ENCODE measurements at regions not wholly inside any gene's neighbourhood (a gene's known extent, or its start where the extent isn't known, plus 50 kb on each side); places are given as distances from the start of the nearest gene placed in this dataset.
"Not testable (repeated sequence)": the region's sequence is repeated elsewhere in the genome, so short reads cannot be mapped to it uniquely, and the experiment has no call there.

DNA sequence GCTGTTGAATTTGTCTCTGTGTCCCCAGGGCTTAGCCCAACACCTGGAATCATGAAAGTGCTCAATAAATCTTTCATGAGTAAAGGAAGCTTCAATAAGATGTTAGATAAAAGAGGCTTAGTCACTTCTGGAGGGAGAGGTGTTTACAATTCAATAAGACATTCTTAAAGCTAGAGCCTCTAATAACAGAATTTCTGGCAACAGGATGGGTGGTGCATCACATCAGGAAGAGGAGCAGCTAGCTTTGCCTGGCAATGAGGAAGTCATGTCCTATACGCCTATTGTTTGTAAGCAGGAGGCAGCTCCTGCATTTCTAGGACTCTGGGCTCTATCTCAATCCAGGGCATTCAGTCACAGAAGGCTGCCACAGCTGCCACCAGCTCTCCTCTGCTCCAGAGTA is 638.5 kb downstream of the EPM2A start:
- Histone ChIP-seq H3K36me3 (ENCODE audit: control insufficient read depth, insufficient read depth, low read length) (no peaks in the 10 kb centered on the region), H3K9me3 (ENCODE audit: control insufficient read depth, low read length) (no peaks in the 10 kb centered on the region), H3K27me3 (replicated peaks; ENCODE audit: control insufficient read depth, insufficient read depth, low read length, poor library complexity, severe bottlenecking) (no peaks in the 10 kb centered on the region), H3K27ac (ENCODE audit: insufficient read depth, low read length, poor library complexity, severe bottlenecking) (no peak overlapping the region), H3K4me1 (ENCODE audit: control insufficient read depth, insufficient read depth, low read length, poor library complexity, severe bottlenecking) (no peaks in the 10 kb centered on the region), H3K4me3 (ENCODE audit: insufficient read depth, low read depth, low read length, poor library complexity, severe bottlenecking) (no peak overlapping the region)
- DNase-seq = no peak

DNA sequence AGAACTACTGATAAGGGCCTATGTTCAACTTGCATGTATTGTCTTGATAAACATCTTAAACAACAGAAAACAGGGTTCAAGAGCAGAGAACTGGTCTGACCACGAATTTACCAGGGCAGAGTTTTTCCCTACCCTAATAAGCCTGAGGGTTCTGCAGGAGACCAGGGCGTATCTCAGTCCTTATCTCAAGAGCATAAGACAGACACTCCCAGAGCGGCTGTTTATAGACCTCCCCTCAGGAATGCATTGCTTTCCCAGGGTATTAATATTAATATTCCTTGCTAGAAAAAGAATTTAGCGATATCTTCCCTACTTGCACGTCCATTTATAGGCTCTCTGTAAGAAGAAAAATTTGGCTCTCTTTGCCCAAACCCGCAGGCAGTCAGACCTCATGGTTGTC is 637.2 kb downstream of the EPM2A start:
- H3K27me3 ChIP-seq (replicated peaks; ENCODE audit: control insufficient read depth, insufficient read depth, low read length, poor library complexity, severe bottlenecking); H3K36me3 ChIP-seq (ENCODE audit: control insufficient read depth, insufficient read depth, low read length); DNase-seq; H3K9me3 ChIP-seq (ENCODE audit: control insufficient read depth, low read length); H3K27ac ChIP-seq (ENCODE audit: insufficient read depth, low read length, poor library complexity, severe bottlenecking); H3K4me3 ChIP-seq (ENCODE audit: insufficient read depth, low read depth, low read length, poor library complexity, severe bottlenecking); H3K4me1 ChIP-seq (ENCODE audit: control insufficient read depth, insufficient read depth, low read length, poor library complexity, severe bottlenecking): not testable (repeated sequence)

DNA sequence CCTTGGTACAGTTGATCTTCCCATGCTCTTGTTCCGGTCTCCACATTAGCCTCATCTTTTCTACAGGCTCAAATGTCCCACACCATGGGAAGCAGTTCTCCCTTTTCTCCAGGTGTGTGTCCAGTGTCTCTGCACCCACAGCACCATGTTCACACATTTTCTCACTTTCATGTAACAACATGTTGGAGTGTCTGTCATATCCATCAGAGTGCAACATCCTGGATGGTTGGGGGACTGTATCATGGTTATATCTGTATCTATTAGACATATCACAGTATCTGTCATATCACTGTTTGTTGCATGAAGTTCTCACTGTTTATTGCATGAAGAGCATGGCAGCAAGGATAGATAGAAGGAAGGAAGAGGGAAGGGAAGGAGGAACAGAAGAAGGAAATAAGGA is 635.6 kb downstream of the EPM2A start:
- no peak overlapping the region for H3K27ac ChIP-seq (ENCODE audit: insufficient read depth, low read length, poor library complexity, severe bottlenecking)
- no peaks in the 10 kb centered on the region for H3K9me3 ChIP-seq (ENCODE audit: control insufficient read depth, low read length)
- DNase-seq = no peak
- H3K4me3 ChIP-seq (ENCODE audit: insufficient read depth, low read depth, low read length, poor library complexity, severe bottlenecking) = no peak overlapping the region
- no peaks in the 10 kb centered on the region for H3K36me3 ChIP-seq (ENCODE audit: control insufficient read depth, insufficient read depth, low read length)
- H3K27me3 ChIP-seq (replicated peaks; ENCODE audit: control insufficient read depth, insufficient read depth, low read length, poor library complexity, severe bottlenecking) = no peaks in the 10 kb centered on the region
- H3K4me1 ChIP-seq (ENCODE audit: control insufficient read depth, insufficient read depth, low read length, poor library complexity, severe bottlenecking) = no peaks in the 10 kb centered on the region

DNA sequence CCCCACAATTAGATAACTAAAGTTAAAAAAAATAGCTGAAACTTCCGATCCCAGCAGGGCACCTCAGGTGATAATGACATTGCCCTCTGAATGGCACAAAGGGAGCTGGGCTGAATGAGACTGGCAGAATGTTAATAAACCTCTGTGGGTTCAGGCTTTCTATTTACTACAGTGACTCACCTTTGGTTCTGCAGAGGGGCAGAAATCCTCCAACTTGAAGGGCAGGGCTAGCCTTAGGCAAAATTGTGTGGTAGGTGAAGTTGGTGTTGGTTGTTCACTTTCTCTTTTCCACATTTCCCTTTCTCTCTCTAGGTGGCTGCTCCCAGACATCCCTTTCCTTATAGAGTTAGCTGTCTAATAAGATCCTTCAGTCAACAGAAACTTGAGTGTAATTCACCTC is 625.2 kb downstream of the EPM2A start:
- Histone ChIP-seq H3K36me3 (ENCODE audit: control insufficient read depth, insufficient read depth, low read length) (no peaks in the 10 kb centered on the region), H3K4me1 (ENCODE audit: control insufficient read depth, insufficient read depth, low read length, poor library complexity, severe bottlenecking) (no peaks in the 10 kb centered on the region), H3K9me3 (ENCODE audit: control insufficient read depth, low read length) (no peaks in the 10 kb centered on the region), H3K27me3 (replicated peaks; ENCODE audit: control insufficient read depth, insufficient read depth, low read length, poor library complexity, severe bottlenecking) (no peaks in the 10 kb centered on the region), H3K4me3 (ENCODE audit: insufficient read depth, low read depth, low read length, poor library complexity, severe bottlenecking) (no peak overlapping the region), H3K27ac (ENCODE audit: insufficient read depth, low read length, poor library complexity, severe bottlenecking) (no peak overlapping the region)
- no peak for DNase-seq

DNA sequence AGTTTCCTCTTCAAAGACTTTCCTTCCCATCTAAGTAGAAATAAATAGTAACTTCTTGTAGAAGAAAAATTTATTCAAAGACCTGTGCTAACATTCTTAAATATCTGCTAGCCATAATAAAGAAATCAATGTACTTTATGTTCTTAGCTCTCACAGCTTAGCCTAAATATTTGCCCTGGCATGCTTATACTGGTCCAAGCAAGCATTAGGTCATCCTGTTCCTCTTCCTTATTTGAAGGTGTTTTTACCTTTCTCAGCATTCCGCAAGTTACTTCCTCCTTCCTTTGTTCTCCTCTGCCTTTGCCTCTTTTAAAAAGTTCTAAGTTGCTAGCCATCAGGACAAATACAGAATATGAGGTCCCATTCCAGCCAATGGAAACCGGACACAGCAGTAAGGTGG is 623.9 kb downstream of the EPM2A start:
- not testable (repeated sequence) for H3K27me3 ChIP-seq (replicated peaks; ENCODE audit: control insufficient read depth, insufficient read depth, low read length, poor library complexity, severe bottlenecking); H3K36me3 ChIP-seq (ENCODE audit: control insufficient read depth, insufficient read depth, low read length); H3K9me3 ChIP-seq (ENCODE audit: control insufficient read depth, low read length); DNase-seq; H3K4me3 ChIP-seq (ENCODE audit: insufficient read depth, low read depth, low read length, poor library complexity, severe bottlenecking); H3K4me1 ChIP-seq (ENCODE audit: control insufficient read depth, insufficient read depth, low read length, poor library complexity, severe bottlenecking); H3K27ac ChIP-seq (ENCODE audit: insufficient read depth, low read length, poor library complexity, severe bottlenecking)

DNA sequence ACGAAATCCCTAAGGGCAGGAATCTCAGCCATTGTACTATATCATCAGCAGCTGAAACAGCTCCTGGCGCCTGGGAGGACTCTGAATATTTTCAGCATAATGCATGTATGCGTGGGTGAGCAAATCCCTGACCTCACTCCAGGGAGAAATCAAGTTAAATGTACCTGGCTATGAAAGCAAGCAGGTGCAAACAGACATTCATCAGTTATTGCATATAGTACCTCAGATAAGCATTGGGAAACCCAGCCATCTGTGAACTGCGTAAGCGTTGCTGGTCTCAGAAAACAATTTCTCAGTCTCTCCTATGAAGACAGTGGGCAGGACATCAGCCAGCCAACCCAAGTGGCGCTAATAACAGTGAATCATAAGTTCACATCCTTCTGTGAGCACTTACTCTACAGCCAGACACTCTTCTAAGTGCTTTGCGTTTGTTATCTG is 622.6 kb downstream of the EPM2A start:
- H3K27ac ChIP-seq (ENCODE audit: insufficient read depth, low read length, poor library complexity, severe bottlenecking) = no peak overlapping the region
- no peaks in the 10 kb centered on the region for H3K27me3 ChIP-seq (replicated peaks; ENCODE audit: control insufficient read depth, insufficient read depth, low read length, poor library complexity, severe bottlenecking)
- H3K9me3 ChIP-seq (ENCODE audit: control insufficient read depth, low read length) = no peaks in the 10 kb centered on the region
- no peaks in the 10 kb centered on the region for H3K4me1 ChIP-seq (ENCODE audit: control insufficient read depth, insufficient read depth, low read length, poor library complexity, severe bottlenecking)
- DNase-seq = no peak
- no peaks in the 10 kb centered on the region for H3K36me3 ChIP-seq (ENCODE audit: control insufficient read depth, insufficient read depth, low read length)
- H3K4me3 ChIP-seq (ENCODE audit: insufficient read depth, low read depth, low read length, poor library complexity, severe bottlenecking) = no peak overlapping the region

DNA sequence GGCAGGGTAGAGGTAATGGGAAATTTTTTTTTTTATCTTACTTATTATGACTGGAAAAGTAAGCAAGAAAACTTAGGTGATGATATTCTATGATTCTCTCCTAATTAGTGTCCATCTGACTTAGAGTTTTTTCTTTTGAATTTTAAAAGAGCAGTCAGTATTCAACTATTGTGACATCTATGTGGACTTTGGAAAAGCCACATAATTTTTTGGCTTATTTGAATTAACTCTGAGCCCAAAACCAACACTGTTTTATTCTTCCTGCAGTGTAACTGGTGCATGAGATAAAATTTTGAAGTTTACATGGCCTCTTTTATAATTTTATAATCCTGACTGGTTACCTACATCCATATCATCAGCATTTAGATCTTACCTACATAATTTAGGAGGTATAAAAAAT is 619.7 kb downstream of the EPM2A start:
- Histone ChIP-seq H3K4me1 (ENCODE audit: control insufficient read depth, insufficient read depth, low read length, poor library complexity, severe bottlenecking) (no peaks in the 10 kb centered on the region), H3K36me3 (ENCODE audit: control insufficient read depth, insufficient read depth, low read length) (no peaks in the 10 kb centered on the region), H3K27me3 (replicated peaks; ENCODE audit: control insufficient read depth, insufficient read depth, low read length, poor library complexity, severe bottlenecking) (no peaks in the 10 kb centered on the region), H3K9me3 (ENCODE audit: control insufficient read depth, low read length) (no peaks in the 10 kb centered on the region), H3K4me3 (ENCODE audit: insufficient read depth, low read depth, low read length, poor library complexity, severe bottlenecking) (no peak overlapping the region), H3K27ac (ENCODE audit: insufficient read depth, low read length, poor library complexity, severe bottlenecking) (no peak overlapping the region)
- no peak for DNase-seq

DNA sequence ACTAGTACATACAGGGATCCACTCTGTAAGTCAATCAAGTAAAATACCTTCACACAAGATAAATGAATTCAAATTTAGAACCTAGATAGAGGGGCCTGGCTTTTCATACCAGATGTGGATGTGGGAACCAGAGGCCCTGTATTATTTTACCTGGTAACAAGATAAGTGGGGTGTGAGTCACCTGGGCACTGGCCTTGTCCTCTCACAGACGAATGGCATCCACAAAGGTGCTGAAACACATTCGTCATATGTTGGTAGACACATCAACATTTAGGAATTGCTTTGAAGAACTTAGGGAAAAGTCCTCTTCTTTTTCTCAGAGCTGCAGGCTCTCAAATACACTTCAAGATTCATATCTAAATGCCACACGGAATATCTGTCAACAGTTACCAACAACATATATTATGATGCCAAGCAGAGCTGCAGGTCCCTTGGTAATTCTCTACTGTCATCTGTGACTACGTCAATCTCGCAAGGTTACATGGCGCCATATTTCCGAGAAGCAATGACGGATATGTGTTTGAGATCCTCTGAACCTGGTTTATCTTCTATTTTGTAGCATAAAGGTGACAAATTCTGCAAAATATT is 618.6 kb downstream of the EPM2A start:
- Histone ChIP-seq H3K36me3 (ENCODE audit: control insufficient read depth, insufficient read depth, low read length) (no peaks in the 10 kb centered on the region), H3K4me1 (ENCODE audit: control insufficient read depth, insufficient read depth, low read length, poor library complexity, severe bottlenecking) (no peaks in the 10 kb centered on the region), H3K4me3 (ENCODE audit: insufficient read depth, low read depth, low read length, poor library complexity, severe bottlenecking) (no peak overlapping the region), H3K27me3 (replicated peaks; ENCODE audit: control insufficient read depth, insufficient read depth, low read length, poor library complexity, severe bottlenecking) (no peaks in the 10 kb centered on the region), H3K27ac (ENCODE audit: insufficient read depth, low read length, poor library complexity, severe bottlenecking) (no peak overlapping the region), H3K9me3 (ENCODE audit: control insufficient read depth, low read length) (no peaks in the 10 kb centered on the region)
- DNase-seq = no peak

DNA sequence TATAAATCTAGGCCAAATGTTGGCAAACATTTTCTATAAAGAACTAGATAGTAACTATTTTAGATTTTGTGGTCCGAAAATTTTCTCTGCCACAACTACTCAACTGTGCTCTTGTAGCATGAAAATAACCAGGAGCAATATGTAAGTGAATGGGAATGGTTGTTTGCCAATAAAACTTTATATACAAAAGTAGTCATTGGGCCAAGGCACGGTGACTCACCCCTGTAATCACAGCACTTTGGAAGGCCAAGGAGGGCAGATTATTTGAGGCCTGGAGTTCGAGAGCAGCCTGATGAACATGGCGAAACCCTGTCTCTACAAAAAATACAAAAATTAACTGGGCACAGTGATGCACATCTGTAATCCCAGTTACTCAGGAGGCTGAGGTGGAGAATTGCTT is 617.1 kb downstream of the EPM2A start:
- H3K4me1 ChIP-seq (ENCODE audit: control insufficient read depth, insufficient read depth, low read length, poor library complexity, severe bottlenecking) = no peaks in the 10 kb centered on the region
- no peaks in the 10 kb centered on the region for H3K36me3 ChIP-seq (ENCODE audit: control insufficient read depth, insufficient read depth, low read length)
- DNase-seq = no peak
- no peaks in the 10 kb centered on the region for H3K9me3 ChIP-seq (ENCODE audit: control insufficient read depth, low read length)
- H3K4me3 ChIP-seq (ENCODE audit: insufficient read depth, low read depth, low read length, poor library complexity, severe bottlenecking) = no peak overlapping the region
- H3K27me3 ChIP-seq (replicated peaks; ENCODE audit: control insufficient read depth, insufficient read depth, low read length, poor library complexity, severe bottlenecking) = no peaks in the 10 kb centered on the region
- no peak overlapping the region for H3K27ac ChIP-seq (ENCODE audit: insufficient read depth, low read length, poor library complexity, severe bottlenecking)

DNA sequence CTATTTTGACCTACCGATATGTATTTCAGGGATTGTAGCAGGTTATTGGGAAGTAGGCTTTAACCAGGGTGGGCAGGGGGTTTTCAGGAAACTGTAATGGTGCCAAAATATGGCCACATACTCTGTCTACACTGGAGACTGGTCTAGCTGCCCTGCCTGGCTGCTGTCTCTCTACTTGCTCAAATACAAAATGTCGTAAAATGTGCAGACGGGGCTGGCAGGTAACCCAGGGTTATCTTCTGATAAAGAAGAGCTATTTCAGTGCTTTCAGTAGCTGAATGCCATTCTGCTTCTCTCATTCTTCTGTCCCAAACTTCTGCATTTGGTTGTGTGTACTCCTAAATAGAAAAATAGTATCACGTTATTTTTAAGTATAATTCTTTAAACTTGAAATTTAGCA is 616.2 kb downstream of the EPM2A start:
- H3K36me3 ChIP-seq (ENCODE audit: control insufficient read depth, insufficient read depth, low read length) = no peaks in the 10 kb centered on the region
- no peaks in the 10 kb centered on the region for H3K27me3 ChIP-seq (replicated peaks; ENCODE audit: control insufficient read depth, insufficient read depth, low read length, poor library complexity, severe bottlenecking)
- H3K27ac ChIP-seq (ENCODE audit: insufficient read depth, low read length, poor library complexity, severe bottlenecking) = no peak overlapping the region
- no peaks in the 10 kb centered on the region for H3K4me1 ChIP-seq (ENCODE audit: control insufficient read depth, insufficient read depth, low read length, poor library complexity, severe bottlenecking)
- DNase-seq = no peak
- H3K4me3 ChIP-seq (ENCODE audit: insufficient read depth, low read depth, low read length, poor library complexity, severe bottlenecking) = no peak overlapping the region
- no peaks in the 10 kb centered on the region for H3K9me3 ChIP-seq (ENCODE audit: control insufficient read depth, low read length)

DNA sequence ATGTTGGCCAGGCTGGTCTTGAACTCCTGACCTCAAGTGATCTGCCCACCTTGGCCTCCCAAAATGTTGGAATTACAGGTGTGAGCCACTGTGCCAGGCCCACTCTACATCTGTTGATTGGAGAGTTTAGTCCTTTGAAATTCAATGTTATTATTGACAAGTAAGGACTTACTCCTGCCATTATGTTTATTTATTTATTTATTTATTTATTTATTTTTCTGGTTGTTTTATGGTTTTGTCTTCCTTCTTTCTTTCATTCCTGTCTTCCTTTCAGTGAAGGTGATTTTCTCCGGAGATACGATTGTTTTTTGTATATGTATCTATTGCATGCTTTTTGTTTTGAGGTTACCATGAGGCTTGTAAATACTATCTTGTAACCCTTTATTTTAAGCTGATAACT is 602.6 kb downstream of the EPM2A start:
- no peaks in the 10 kb centered on the region for H3K9me3 ChIP-seq (ENCODE audit: control insufficient read depth, low read length)
- no peaks in the 10 kb centered on the region for H3K27me3 ChIP-seq (replicated peaks; ENCODE audit: control insufficient read depth, insufficient read depth, low read length, poor library complexity, severe bottlenecking)
- H3K4me3 ChIP-seq (ENCODE audit: insufficient read depth, low read depth, low read length, poor library complexity, severe bottlenecking) = no peak overlapping the region
- no peaks in the 10 kb centered on the region for H3K4me1 ChIP-seq (ENCODE audit: control insufficient read depth, insufficient read depth, low read length, poor library complexity, severe bottlenecking)
- DNase-seq = no peak
- H3K36me3 ChIP-seq (ENCODE audit: control insufficient read depth, insufficient read depth, low read length) = no peaks in the 10 kb centered on the region
- no peak overlapping the region for H3K27ac ChIP-seq (ENCODE audit: insufficient read depth, low read length, poor library complexity, severe bottlenecking)

Measured in effector memory CD4-positive, alpha-beta T cell (primary cell).